HEK293 (cell line): ENCODE measurements at regions not wholly inside any gene's neighbourhood (a gene's known extent, or its start where the extent isn't known, plus 50 kb on each side); places are given as distances from the start of the nearest gene placed in this dataset.

Source experiments
- REST ChIP-seq: fragments of 450-650 bp; formaldehyde crosslinking; IDR thresholded peaks from 2 replicates; pipeline ENCODE4 v1.5.1; 2016; ENCODE audit warnings: missing biosample characterization, missing genetic modification characterization
- SCRT2 ChIP-seq: fragments of 450-650 bp; formaldehyde crosslinking; IDR thresholded peaks from 2 replicates; pipeline ENCODE4 v1.5.1; 2016; ENCODE audit warnings: missing biosample characterization, missing genetic modification characterization
- SETDB1 ChIP-seq: IDR thresholded peaks from one replicate; pipeline ENCODE4 v1.6.1; 2017; ENCODE audit warnings: mild to moderate bottlenecking, low read length, moderate library complexity, mixed read lengths; ENCODE audit not compliant: insufficient read length
- ZBTB17 ChIP-seq: fragments of 450-650 bp; formaldehyde crosslinking; IDR thresholded peaks from 2 replicates; pipeline ENCODE4 v1.5.1; 2016; ENCODE audit warnings: missing biosample characterization, missing genetic modification characterization
- ZNF138 ChIP-seq: fragments of 450-650 bp; formaldehyde crosslinking; IDR thresholded peaks from 2 replicates; pipeline ENCODE4 v1.5.1; 2016; ENCODE audit warnings: missing biosample characterization, missing genetic modification characterization, borderline replicate concordance
- ZNF23 ChIP-seq: fragments of 450-650 bp; formaldehyde crosslinking; IDR thresholded peaks from 2 replicates; pipeline ENCODE4 v1.5.1; 2016; ENCODE audit warnings: missing biosample characterization, missing genetic modification characterization, borderline replicate concordance
- ZNF274 ChIP-seq, 2 experiments: fragments of 200-500 bp in 1 of 2; fragments of 450-650 bp in 1 of 2; sonication (Bioruptor generic) in 1 of 2; formaldehyde crosslinking in 1 of 2; IDR thresholded peaks; 2 replicates each; pipeline versions ENCODE4 v1.5.1 to v1.6.1; 2014 to 2016; ENCODE audit warnings: borderline replicate concordance in 1 of 2, inconsistent platforms in 1 of 2, low read length in 1 of 2, missing biosample characterization in 1 of 2, missing genetic modification characterization in 1 of 2
- ZNF433 ChIP-seq: fragments of 450-650 bp; formaldehyde crosslinking; IDR thresholded peaks from 2 replicates; pipeline ENCODE4 v1.5.1; 2016; ENCODE audit warnings: missing biosample characterization, missing genetic modification characterization, low read depth
- ZNF704 ChIP-seq: fragments of 450-650 bp; formaldehyde crosslinking; IDR thresholded peaks from 2 replicates; pipeline ENCODE4 v1.5.1; 2016; ENCODE audit warnings: missing biosample characterization, missing genetic modification characterization
- TF ChIP-seq, protein P1 (sequence below): fragments of 450-650 bp; formaldehyde crosslinking; IDR thresholded peaks from 2 replicates; pipeline ENCODE4 v1.5.1; 2016; ENCODE audit warnings: missing biosample characterization, missing genetic modification characterization

- TF ChIP-seq ZBTB17 (tag by site-specific recombination) (no peak), REST (no peak), ZNF274 (IDR thresholded peaks at IDR 0.05; ENCODE audit: low read length) (no peak), ZNF274 (tag by site-specific recombination; IDR thresholded peaks at IDR 0.05; ENCODE audit: borderline replicate concordance) (no peak), ZNF704 (tag by site-specific recombination) (no peak), ZNF433 (tag by site-specific recombination) (no peak), SETDB1 (no peak), ZNF23 (no peak), SCRT2 (tag by site-specific recombination) (no peak), ZNF138 (no peak)
- TF ChIP-seq, protein P1, sequence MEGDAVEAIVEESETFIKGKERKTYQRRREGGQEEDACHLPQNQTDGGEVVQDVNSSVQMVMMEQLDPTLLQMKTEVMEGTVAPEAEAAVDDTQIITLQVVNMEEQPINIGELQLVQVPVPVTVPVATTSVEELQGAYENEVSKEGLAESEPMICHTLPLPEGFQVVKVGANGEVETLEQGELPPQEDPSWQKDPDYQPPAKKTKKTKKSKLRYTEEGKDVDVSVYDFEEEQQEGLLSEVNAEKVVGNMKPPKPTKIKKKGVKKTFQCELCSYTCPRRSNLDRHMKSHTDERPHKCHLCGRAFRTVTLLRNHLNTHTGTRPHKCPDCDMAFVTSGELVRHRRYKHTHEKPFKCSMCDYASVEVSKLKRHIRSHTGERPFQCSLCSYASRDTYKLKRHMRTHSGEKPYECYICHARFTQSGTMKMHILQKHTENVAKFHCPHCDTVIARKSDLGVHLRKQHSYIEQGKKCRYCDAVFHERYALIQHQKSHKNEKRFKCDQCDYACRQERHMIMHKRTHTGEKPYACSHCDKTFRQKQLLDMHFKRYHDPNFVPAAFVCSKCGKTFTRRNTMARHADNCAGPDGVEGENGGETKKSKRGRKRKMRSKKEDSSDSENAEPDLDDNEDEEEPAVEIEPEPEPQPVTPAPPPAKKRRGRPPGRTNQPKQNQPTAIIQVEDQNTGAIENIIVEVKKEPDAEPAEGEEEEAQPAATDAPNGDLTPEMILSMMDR (tag by site-specific recombination), result no peak
Observed at GRCh38 chr5:89036166-89036565, 153.2 kb upstream of the MEF2C start.
